H9 (cell line): ENCODE measurements at regions not wholly inside any gene's neighbourhood (a gene's known extent, or its start where the extent isn't known, plus 50 kb on each side); places are given as distances from the start of the nearest gene placed in this dataset.

Source experiments
- DNase-seq: peaks from one replicate; pipeline ENCODE4 v3.0.0-alpha.2; 2017
- H2AFZ ChIP-seq: one replicate; pipeline ENCODE4 v1.6.1; 2013; ENCODE audit warnings: mild to moderate bottlenecking, low read length, control low read depth, moderate library complexity
- H2AK5ac ChIP-seq: 2 replicates; pipeline ENCODE4 v1.6.1; 2013; ENCODE audit warnings: low read length, control low read depth, mixed read lengths; ENCODE audit not compliant: insufficient read length
- H2BK120ac ChIP-seq: one replicate; pipeline ENCODE4 v1.6.1; 2013; ENCODE audit warnings: low read depth, mild to moderate bottlenecking, low read length, control low read depth, inconsistent platforms; ENCODE audit not compliant: poor library complexity, severe bottlenecking
- H2BK12ac ChIP-seq: 2 replicates; pipeline ENCODE4 v1.6.1; 2013; ENCODE audit warnings: low read length, control low read depth, mixed read lengths, low read depth; ENCODE audit not compliant: insufficient read length
- H2BK15ac ChIP-seq: 2 replicates; pipeline ENCODE4 v1.6.1; 2013; ENCODE audit warnings: low read depth, low read length, control low read depth
- H2BK20ac ChIP-seq: one replicate; pipeline ENCODE4 v1.6.1; 2013; ENCODE audit warnings: low read depth, mild to moderate bottlenecking, low read length, control low read depth, inconsistent platforms; ENCODE audit not compliant: poor library complexity, severe bottlenecking
- H2BK5ac ChIP-seq: 2 replicates; pipeline ENCODE4 v1.6.1; 2013; ENCODE audit warnings: low read length, control low read depth, mixed read lengths; ENCODE audit not compliant: insufficient read length
- H3K14ac ChIP-seq: 2 replicates; pipeline ENCODE4 v1.6.1; 2013; ENCODE audit warnings: low read length, control low read depth; ENCODE audit not compliant: insufficient read depth
- H3K18ac ChIP-seq: 2 replicates; pipeline ENCODE4 v1.6.1; 2013; ENCODE audit warnings: low read depth, mild to moderate bottlenecking, mixed read lengths, low read length, control low read depth; ENCODE audit not compliant: insufficient read length
- H3K23ac ChIP-seq: 2 replicates; pipeline ENCODE4 v1.6.1; 2013; ENCODE audit warnings: low read length, control low read depth, mixed read lengths, low read depth; ENCODE audit not compliant: insufficient read length
- H3K23me2 ChIP-seq: 2 replicates; pipeline ENCODE4 v1.6.1; 2013; ENCODE audit warnings: low read depth, mild to moderate bottlenecking, mixed read lengths, low read length, control low read depth; ENCODE audit not compliant: insufficient read length, poor library complexity, severe bottlenecking
- H3K27ac ChIP-seq: 2 replicates; pipeline ENCODE4 v1.5.1; 2013; ENCODE audit warnings: low read length, control low read depth, mixed read lengths, low read depth; ENCODE audit not compliant: insufficient read length
- H3K27me3 ChIP-seq: 2 replicates; pipeline ENCODE4 v1.6.1; 2013; ENCODE audit warnings: low read length, control low read depth, inconsistent platforms; ENCODE audit not compliant: insufficient read depth
- H3K4ac ChIP-seq: 2 replicates; pipeline ENCODE4 v1.6.1; 2013; ENCODE audit warnings: low read depth, mild to moderate bottlenecking, control low read depth, inconsistent platforms, low read length, moderate library complexity
- H3K4me1 ChIP-seq: 2 replicates; pipeline ENCODE4 v1.6.1; 2013; ENCODE audit warnings: low read length, control low read depth, inconsistent platforms; ENCODE audit not compliant: insufficient read depth
- H3K4me2 ChIP-seq: 2 replicates; pipeline ENCODE4 v1.6.1; 2013; ENCODE audit warnings: low read length, control low read depth, mixed read lengths; ENCODE audit not compliant: insufficient read length, insufficient read depth
- H3K56ac ChIP-seq: 2 replicates; pipeline ENCODE4 v1.6.1; 2013; ENCODE audit warnings: low read depth, mild to moderate bottlenecking, mixed read lengths, low read length, control low read depth; ENCODE audit not compliant: insufficient read length
- H3K79me1 ChIP-seq: 2 replicates; pipeline ENCODE4 v1.6.1; 2013; ENCODE audit warnings: low read depth, mild to moderate bottlenecking, moderate library complexity, low read length, control low read depth, inconsistent platforms; ENCODE audit not compliant: insufficient read depth, poor library complexity, severe bottlenecking
- H3K79me2 ChIP-seq: 2 replicates; pipeline ENCODE4 v1.6.1; 2013; ENCODE audit warnings: low read length, control low read depth, inconsistent platforms; ENCODE audit not compliant: insufficient read depth
- H3K9ac ChIP-seq: 2 replicates; pipeline ENCODE4 v1.6.1; 2013; ENCODE audit warnings: low read length, control low read depth, mixed read lengths; ENCODE audit not compliant: insufficient read length; ENCODE audit errors: extremely low read depth
- H3K9me3 ChIP-seq: one replicate; pipeline ENCODE4 v1.6.1; 2013; ENCODE audit warnings: low read depth, low read length, inconsistent platforms; ENCODE audit not compliant: control insufficient read depth
- H3T11ph ChIP-seq: one replicate; pipeline ENCODE4 v1.6.1; 2013; ENCODE audit warnings: mild to moderate bottlenecking, low read length, control low read depth, inconsistent platforms
- H4K20me1 ChIP-seq: one replicate; pipeline ENCODE4 v1.6.1; 2013; ENCODE audit not compliant: control insufficient read depth, insufficient read length, insufficient read depth
- H4K5ac ChIP-seq: 2 replicates; pipeline ENCODE4 v1.6.1; 2013; ENCODE audit warnings: low read depth, mild to moderate bottlenecking, mixed read lengths, low read length, control low read depth; ENCODE audit not compliant: insufficient read length
- H4K8ac ChIP-seq: replicated peaks from 2 replicates; pipeline ENCODE4 v1.6.1; 2013; ENCODE audit warnings: low read length, control low read depth, mixed read lengths, low read depth; ENCODE audit not compliant: insufficient read length
- H4K91ac ChIP-seq: 2 replicates; pipeline ENCODE4 v1.6.1; 2013; ENCODE audit warnings: low read depth, mild to moderate bottlenecking, moderate library complexity, mixed read lengths, low read length, control low read depth; ENCODE audit not compliant: insufficient read length
- H3K27ac Mint-ChIP-seq, 3 experiments: 2 replicates in 2 of 3; 3 replicates in 1 of 3; pipeline ENCODE4 v1.8.0; 2020 to 2021; ENCODE audit warnings: mixed read lengths in 3 of 3, mild to moderate bottlenecking in 1 of 3, moderate library complexity in 1 of 3
- H3K27me3 Mint-ChIP-seq: 2 replicates; pipeline ENCODE4 v1.8.0; 2021; ENCODE audit warnings: low read depth, mild to moderate bottlenecking, moderate library complexity, mixed read lengths
- H3K36me3 Mint-ChIP-seq, 3 experiments: 2 replicates in 2 of 3; 3 replicates in 1 of 3; pipeline ENCODE4 v1.8.0; 2020 to 2021; ENCODE audit warnings: low read depth in 3 of 3, mixed read lengths in 3 of 3; ENCODE audit not compliant: insufficient read depth in 1 of 3
- H3K4me1 Mint-ChIP-seq, 2 experiments: 2 replicates each; pipeline ENCODE4 v1.8.0; 2020; ENCODE audit warnings: mixed read lengths in 2 of 2
- H3K4me3 Mint-ChIP-seq, 2 experiments: 2 replicates in 1 of 2; 3 replicates in 1 of 2; pipeline ENCODE4 v1.8.0; 2020 to 2021; ENCODE audit warnings: mild to moderate bottlenecking in 2 of 2, mixed read lengths in 2 of 2, moderate library complexity in 1 of 2
- H3K9me3 Mint-ChIP-seq, 2 experiments: 2 replicates in 1 of 2; 3 replicates in 1 of 2; pipeline ENCODE4 v1.8.0; 2020; ENCODE audit warnings: mild to moderate bottlenecking in 2 of 2, mixed read lengths in 2 of 2, moderate library complexity in 1 of 2
- WGBS: extraction: QIAGEN DNeasy Blood & Tissue Kit; methylation state at CpG from one replicate; pipeline ENCODE4 v1.1.7; 2013; ENCODE audit warnings: missing lambda C conversion rate, low lambda C conversion rate, mixed read lengths; ENCODE audit not compliant: insufficient read length; ENCODE audit errors: extremely low coverage; 5-methylcytosine and 5-hydroxymethylcytosine counted together
- TF ChIP-seq, protein P1 (sequence below): fragments of 200-600 bp; sonication (generic); conservative IDR thresholded peaks from 3 replicates; pipeline ENCODE4 v1.8.0; 2021; ENCODE audit warnings: antibody characterized with exemption, mild to moderate bottlenecking

GRCh38 chr10:44854693-44855350 lies 56.3 kb upstream of the TMEM72 start:
- no peak overlapping the region for H3K18ac ChIP-seq
- H3K36me3 Mint-ChIP-seq = no peaks in the 10 kb centered on the region
- no peak for DNase-seq
- H3K4ac ChIP-seq = no peak overlapping the region
- no peak overlapping the region for H2BK5ac ChIP-seq
- no peak overlapping the region for H2AK5ac ChIP-seq
- peaks cover 35% of the 10 kb centered on the region for H3K27me3 Mint-ChIP-seq
- no peaks in the 10 kb centered on the region for H4K20me1 ChIP-seq
- no peak overlapping the region for H3K56ac ChIP-seq
- no peak overlapping the region for H4K5ac ChIP-seq
- no peaks in the 10 kb centered on the region for H3K79me1 ChIP-seq
- H3K9me3 Mint-ChIP-seq = no peaks in the 10 kb centered on the region; a peak in 1 of 5 replicates
- no peaks in the 10 kb centered on the region for H3K79me2 ChIP-seq
- no peak overlapping the region for H2BK20ac ChIP-seq
- no peak overlapping the region for H3K4me3 Mint-ChIP-seq
- H3K27me3 ChIP-seq = no peaks in the 10 kb centered on the region
- no peak overlapping the region for H2BK15ac ChIP-seq
- H4K91ac ChIP-seq = no peak overlapping the region
- no peak overlapping the region for H2BK12ac ChIP-seq
- H3K9ac ChIP-seq = no peak overlapping the region
- H3K23ac ChIP-seq = no peak overlapping the region
- no peak overlapping the region for H3K14ac ChIP-seq
- H3K27ac Mint-ChIP-seq = no peak overlapping the region
- no peaks in the 10 kb centered on the region; the same call in 1 of the 2 replicates for H3K4me1 ChIP-seq
- H3K4me2 ChIP-seq = no peak overlapping the region
- no peak overlapping the region for H2BK120ac ChIP-seq
- TF ChIP-seq, protein P1, sequence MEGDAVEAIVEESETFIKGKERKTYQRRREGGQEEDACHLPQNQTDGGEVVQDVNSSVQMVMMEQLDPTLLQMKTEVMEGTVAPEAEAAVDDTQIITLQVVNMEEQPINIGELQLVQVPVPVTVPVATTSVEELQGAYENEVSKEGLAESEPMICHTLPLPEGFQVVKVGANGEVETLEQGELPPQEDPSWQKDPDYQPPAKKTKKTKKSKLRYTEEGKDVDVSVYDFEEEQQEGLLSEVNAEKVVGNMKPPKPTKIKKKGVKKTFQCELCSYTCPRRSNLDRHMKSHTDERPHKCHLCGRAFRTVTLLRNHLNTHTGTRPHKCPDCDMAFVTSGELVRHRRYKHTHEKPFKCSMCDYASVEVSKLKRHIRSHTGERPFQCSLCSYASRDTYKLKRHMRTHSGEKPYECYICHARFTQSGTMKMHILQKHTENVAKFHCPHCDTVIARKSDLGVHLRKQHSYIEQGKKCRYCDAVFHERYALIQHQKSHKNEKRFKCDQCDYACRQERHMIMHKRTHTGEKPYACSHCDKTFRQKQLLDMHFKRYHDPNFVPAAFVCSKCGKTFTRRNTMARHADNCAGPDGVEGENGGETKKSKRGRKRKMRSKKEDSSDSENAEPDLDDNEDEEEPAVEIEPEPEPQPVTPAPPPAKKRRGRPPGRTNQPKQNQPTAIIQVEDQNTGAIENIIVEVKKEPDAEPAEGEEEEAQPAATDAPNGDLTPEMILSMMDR = no peak
- no peaks in the 10 kb centered on the region for H3K23me2 ChIP-seq
- H3K9me3 ChIP-seq = no peaks in the 10 kb centered on the region
- H4K8ac ChIP-seq = no peak overlapping the region
- H3T11ph ChIP-seq = no peak overlapping the region
- no CpG with 5 or more reads among the region's 9 CpGs for WGBS
- H3K27ac ChIP-seq = no peak overlapping the region
- peaks cover 28 to 32% of the 10 kb centered on the region in 2 experiments for H3K4me1 Mint-ChIP-seq
- no peak overlapping the region for H2AFZ ChIP-seq
